Subcutaneous abdominal adipose tissue (tissue), 5 donors: ENCODE measurements at regions not wholly inside any gene's neighbourhood (a gene's known extent, or its start where the extent isn't known, plus 50 kb on each side); places are given as distances from the start of the nearest gene placed in this dataset.

ENCODE experiments used
- H3K27ac ChIP-seq: one replicate; pipeline ENCODE4 v1.7.0; 2013; ENCODE audit warnings: low read depth, mild to moderate bottlenecking, inconsistent platforms, low read length, moderate library complexity
- H3K27me3 ChIP-seq, 5 donors: one replicate each; pipeline ENCODE4 v1.7.0; 2013; ENCODE audit warnings: low read length in 5 of 5, inconsistent platforms in 1 of 5; ENCODE audit not compliant: control insufficient read depth in 5 of 5, insufficient read depth in 4 of 5
- H3K36me3 ChIP-seq, 5 donors: one replicate each; pipeline ENCODE4 v1.7.0; 2013; ENCODE audit warnings: low read length in 5 of 5; ENCODE audit not compliant: control insufficient read depth in 5 of 5, insufficient read depth in 5 of 5
- H3K4me1 ChIP-seq, 5 donors: one replicate each; pipeline ENCODE4 v1.7.0; 2013; ENCODE audit warnings: low read length in 5 of 5, mild to moderate bottlenecking in 3 of 5, moderate library complexity in 1 of 5; ENCODE audit not compliant: control insufficient read depth in 5 of 5, insufficient read depth in 5 of 5
- H3K4me3 ChIP-seq, 5 donors: one replicate each; pipeline ENCODE4 v1.7.0; 2013; ENCODE audit warnings: low read length in 5 of 5, low read depth in 1 of 5
- H3K9ac ChIP-seq, 5 donors: one replicate each; pipeline ENCODE4 v1.7.0; 2013; ENCODE audit warnings: low read length in 5 of 5, mild to moderate bottlenecking in 4 of 5, moderate library complexity in 3 of 5
- H3K9me3 ChIP-seq, 5 donors: one replicate each; pipeline ENCODE4 v1.7.0; 2013; ENCODE audit warnings: low read length in 5 of 5; ENCODE audit not compliant: control insufficient read depth in 5 of 5
- donor health status: healthy.
- donor health status: healthy.
- donor health status: healthy.
- donor health status: healthy.
- donor health status: healthy.

GRCh38 chr4:148790691-148791090 is 348.5 kb upstream of the NR3C2 start:
- no peaks in the 10 kb centered on the region for H3K4me1 ChIP-seq
- H3K27me3 ChIP-seq = no peaks in the 10 kb centered on the region
- no peaks in the 10 kb centered on the region for H3K9me3 ChIP-seq
- H3K4me3 ChIP-seq = no peak overlapping the region
- H3K9ac ChIP-seq = no peak overlapping the region
- H3K36me3 ChIP-seq = no peaks in the 10 kb centered on the region
- H3K27ac ChIP-seq = no peak overlapping the region

GRCh38 chr4:148790246-148790645 is 348.0 kb upstream of the NR3C2 start:
- Histone ChIP-seq H3K4me3 (no peak overlapping the region), H3K9me3 (no peaks in the 10 kb centered on the region), H3K4me1 (no peaks in the 10 kb centered on the region), H3K27me3 (no peaks in the 10 kb centered on the region), H3K36me3 (no peaks in the 10 kb centered on the region), H3K27ac (no peak overlapping the region), H3K9ac (no peak overlapping the region)

GRCh38 chr4:148787831-148788477 is 345.7 kb upstream of the NR3C2 start:
- Histone ChIP-seq H3K4me3 (no peak overlapping the region), H3K9ac (no peak overlapping the region), H3K9me3 (no peaks in the 10 kb centered on the region), H3K36me3 (no peaks in the 10 kb centered on the region), H3K4me1 (no peaks in the 10 kb centered on the region), H3K27me3 (no peaks in the 10 kb centered on the region), H3K27ac (no peak overlapping the region)

GRCh38 chr4:148787285-148787684 is 345.1 kb upstream of the NR3C2 start:
- Histone ChIP-seq H3K9ac (no peak overlapping the region), H3K4me1 (no peaks in the 10 kb centered on the region), H3K27me3 (no peaks in the 10 kb centered on the region), H3K9me3 (no peaks in the 10 kb centered on the region), H3K27ac (no peak overlapping the region), H3K36me3 (no peaks in the 10 kb centered on the region), H3K4me3 (no peak overlapping the region)

GRCh38 chr4:148786699-148787098 is 344.5 kb upstream of the NR3C2 start:
- Histone ChIP-seq H3K27ac (no peak overlapping the region), H3K9ac (no peak overlapping the region), H3K4me1 (no peaks in the 10 kb centered on the region), H3K27me3 (no peaks in the 10 kb centered on the region), H3K4me3 (no peak overlapping the region), H3K9me3 (no peaks in the 10 kb centered on the region), H3K36me3 (no peaks in the 10 kb centered on the region)

- Histone ChIP-seq H3K9me3 (no peaks in the 10 kb centered on the region), H3K4me3 (no peak overlapping the region), H3K4me1 (no peaks in the 10 kb centered on the region), H3K9ac (no peak overlapping the region), H3K36me3 (no peaks in the 10 kb centered on the region), H3K27me3 (no peaks in the 10 kb centered on the region), H3K27ac (no peak overlapping the region)
Observed at GRCh38 chr4:148782284-148782683, 340.1 kb upstream of the NR3C2 start.

GRCh38 chr4:148780426-148781005 is 338.3 kb upstream of the NR3C2 start:
- H3K27me3 ChIP-seq = no peaks in the 10 kb centered on the region
- no peaks in the 10 kb centered on the region for H3K4me1 ChIP-seq
- no peak overlapping the region for H3K4me3 ChIP-seq
- H3K36me3 ChIP-seq = no peaks in the 10 kb centered on the region
- H3K27ac ChIP-seq = no peak overlapping the region
- H3K9ac ChIP-seq = no peak overlapping the region
- no peaks in the 10 kb centered on the region for H3K9me3 ChIP-seq

GRCh38 chr4:148779771-148780170 is 337.6 kb upstream of the NR3C2 start:
- Histone ChIP-seq H3K4me1 (no peaks in the 10 kb centered on the region), H3K27me3 (no peaks in the 10 kb centered on the region), H3K9ac (no peak overlapping the region), H3K4me3 (no peak overlapping the region), H3K36me3 (no peaks in the 10 kb centered on the region), H3K9me3 (no peaks in the 10 kb centered on the region), H3K27ac (no peak overlapping the region)

GRCh38 chr4:148778980-148779675 is 336.9 kb upstream of the NR3C2 start:
- no peaks in the 10 kb centered on the region for H3K4me1 ChIP-seq
- H3K4me3 ChIP-seq = no peak overlapping the region
- H3K27ac ChIP-seq = no peak overlapping the region
- no peak overlapping the region for H3K9ac ChIP-seq
- H3K36me3 ChIP-seq = no peaks in the 10 kb centered on the region
- H3K9me3 ChIP-seq = no peaks in the 10 kb centered on the region
- H3K27me3 ChIP-seq = no peaks in the 10 kb centered on the region

- Histone ChIP-seq H3K27me3 (no peaks in the 10 kb centered on the region), H3K4me3 (no peak overlapping the region), H3K9me3 (no peaks in the 10 kb centered on the region), H3K9ac (no peak overlapping the region), H3K36me3 (no peaks in the 10 kb centered on the region), H3K27ac (no peak overlapping the region), H3K4me1 (no peaks in the 10 kb centered on the region)
Observed at GRCh38 chr4:148776941-148777340, 334.7 kb upstream of the NR3C2 start.
